Stimulated activated CD4-positive, alpha-beta T cell treated with anti-CD3 and anti-CD28 coated beads, Interleukin-12 subunit alpha, Interleukin-12 subunit beta, amount 100 ng/mL, for 48 hours (primary cell): ENCODE measurements at regions not wholly inside any gene's neighbourhood (a gene's known extent, or its start where the extent isn't known, plus 50 kb on each side); places are given as distances from the start of the nearest gene placed in this dataset.

Experiments used
- DNase-seq, 3 donors: peaks; one replicate each; pipeline ENCODE4 v3.0.0-alpha.2; 2020; ENCODE audit warnings: low read depth in 2 of 3, low spot score in 1 of 3

DNA sequence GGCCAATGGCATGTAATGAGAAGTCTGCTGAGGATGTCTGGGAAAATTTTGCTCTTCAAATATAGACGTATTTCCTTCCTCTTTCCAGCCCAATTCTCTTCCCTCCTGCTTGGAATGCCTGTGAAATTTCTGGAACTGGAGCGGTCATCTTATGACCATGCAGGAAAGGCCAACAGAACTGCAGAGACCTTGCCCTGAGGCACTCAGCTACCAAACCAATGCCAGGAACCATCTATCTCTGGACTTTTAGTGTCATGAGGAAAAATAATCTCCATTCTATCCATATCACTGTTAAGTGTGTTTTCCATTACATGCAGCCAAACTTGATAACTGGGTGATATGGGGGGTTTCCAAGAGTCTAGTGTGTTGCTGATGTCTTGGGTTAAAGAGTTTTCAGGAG is 363.7 kb downstream of the SLC4A3 start:
- DNase-seq, result no peak

- no peak for DNase-seq
Measured at GRCh38 chr2:219995399-219995798, 368.0 kb downstream of the SLC4A3 start.

- DNase-seq, result no peak
Measured at GRCh38 chr2:219995991-219996765, 368.7 kb downstream of the SLC4A3 start.

GRCh38 chr2:219997341-219997851 is 370.0 kb downstream of the SLC4A3 start:
- peak in 1 of 3 donors; percentile 7 for DNase-seq

GRCh38 chr2:219998107-219998506 is 370.7 kb downstream of the SLC4A3 start:
- no peak for DNase-seq

DNA sequence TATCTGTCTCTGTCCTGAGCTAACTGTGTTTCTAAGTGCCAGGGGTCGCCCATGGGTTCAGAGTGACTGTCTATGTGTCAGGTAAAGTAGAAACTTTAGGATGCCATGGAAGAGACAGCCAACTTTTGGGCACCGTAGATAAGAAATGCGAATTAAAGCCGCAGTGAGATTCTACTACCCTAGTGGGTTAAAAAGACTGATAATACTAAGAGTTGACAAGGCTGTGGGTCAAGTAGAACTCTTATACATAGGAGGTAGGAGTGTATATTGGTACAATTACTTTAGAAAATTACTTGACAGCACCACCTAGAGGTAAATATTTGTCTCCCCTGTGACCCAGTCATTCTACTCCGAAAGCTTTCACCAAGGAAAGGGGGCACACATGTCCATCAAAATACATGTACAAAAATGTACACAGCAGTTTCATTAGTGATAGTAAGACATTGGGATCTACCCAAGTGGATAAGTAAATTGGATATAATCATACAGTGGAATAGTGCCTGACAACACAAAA is 371.3 kb downstream of the SLC4A3 start:
- DNase-seq, result no peak

DNA sequence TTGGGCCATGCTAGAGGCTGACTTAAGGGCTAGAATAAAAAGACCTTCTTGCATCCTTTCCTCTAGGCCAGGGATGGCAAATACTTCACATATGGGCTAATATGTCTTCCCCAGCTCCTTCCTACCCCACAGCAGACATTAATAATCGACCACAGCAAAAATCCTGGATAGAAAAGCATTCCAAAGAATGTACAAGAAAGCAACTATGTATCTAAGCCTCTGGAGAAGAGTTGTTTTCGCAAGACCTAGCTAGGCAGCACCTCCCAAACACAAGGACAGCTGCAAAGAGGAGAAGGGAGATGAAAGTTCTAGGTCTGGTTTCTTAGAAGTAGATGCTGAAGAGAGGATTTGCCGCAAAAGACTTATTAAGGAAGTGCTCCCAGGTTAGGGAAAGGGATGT is 372.6 kb downstream of the SLC4A3 start:
- DNase-seq, result no peak

- no peak for DNase-seq
Measured at GRCh38 chr2:220000586-220000985, 373.2 kb downstream of the SLC4A3 start.

DNA sequence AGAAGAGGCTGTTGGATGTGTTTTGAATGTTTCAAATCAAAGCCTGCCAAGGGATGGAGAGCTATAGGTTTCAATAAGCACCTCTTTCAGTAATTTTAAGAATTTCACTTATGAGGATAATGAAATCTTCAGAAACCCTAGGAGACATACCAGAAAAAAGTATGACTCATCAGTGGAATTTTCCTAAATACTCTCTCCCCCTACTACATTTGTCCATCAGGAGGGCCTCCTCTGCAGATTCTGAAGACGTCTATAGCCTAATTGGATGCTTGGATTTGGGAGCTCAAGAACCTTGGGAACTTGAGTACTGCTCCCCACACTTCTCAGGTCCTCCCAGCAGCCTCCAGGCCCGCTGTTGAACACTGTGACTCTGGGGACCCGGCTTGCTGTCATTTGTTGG is 374.3 kb downstream of the SLC4A3 start:
- no peak for DNase-seq

GRCh38 chr2:220002251-220002650 is 374.8 kb downstream of the SLC4A3 start:
- no peak for DNase-seq

DNA sequence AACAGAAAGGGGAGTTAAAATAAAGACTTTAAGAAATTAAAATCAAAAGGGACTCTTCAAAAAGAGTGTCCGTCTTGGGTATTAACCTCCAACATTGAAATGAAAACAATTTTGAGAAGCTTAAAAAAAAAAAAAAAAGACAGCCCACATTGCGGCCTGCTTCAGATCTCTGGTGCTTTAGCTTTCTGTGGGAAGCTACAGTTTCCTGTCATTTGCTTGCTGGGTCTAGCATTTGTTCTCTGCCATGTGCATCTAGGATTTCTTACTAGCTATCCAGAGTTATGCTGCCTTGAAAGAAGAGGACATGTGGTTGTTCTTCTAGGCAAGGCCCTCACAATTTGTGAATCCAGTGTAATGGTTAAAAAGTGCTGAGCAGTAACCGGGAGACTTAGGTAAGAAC is 375.3 kb downstream of the SLC4A3 start:
- no peak for DNase-seq

GRCh38 chr2:220005362-220005761 is 377.9 kb downstream of the SLC4A3 start:
- no peak for DNase-seq

DNA sequence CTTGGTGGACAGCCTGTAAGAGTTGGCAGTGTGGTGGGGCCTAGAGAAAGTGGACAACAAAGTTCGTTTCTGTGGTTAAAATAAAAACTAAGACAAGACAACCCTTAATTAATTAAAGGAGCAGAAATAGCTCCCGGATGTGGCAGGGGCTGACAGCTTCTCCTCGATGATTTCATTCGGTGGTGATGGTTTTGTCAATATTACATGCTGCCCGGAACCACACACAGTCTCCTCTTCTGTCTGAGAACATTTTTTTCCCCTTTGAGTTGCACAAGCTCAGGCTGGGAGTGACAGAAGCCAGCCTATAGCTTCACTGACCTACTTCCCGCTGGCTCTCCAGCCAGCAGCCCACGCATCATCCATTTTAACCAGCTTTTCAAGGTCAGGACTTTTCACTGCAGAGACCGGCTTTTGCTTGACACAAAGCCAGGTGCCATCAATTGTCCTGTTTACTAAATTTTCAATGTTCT is 378.8 kb downstream of the SLC4A3 start:
- no peak for DNase-seq

GRCh38 chr2:220011859-220012258 is 384.4 kb downstream of the SLC4A3 start:
- DNase-seq, result no peak

DNA sequence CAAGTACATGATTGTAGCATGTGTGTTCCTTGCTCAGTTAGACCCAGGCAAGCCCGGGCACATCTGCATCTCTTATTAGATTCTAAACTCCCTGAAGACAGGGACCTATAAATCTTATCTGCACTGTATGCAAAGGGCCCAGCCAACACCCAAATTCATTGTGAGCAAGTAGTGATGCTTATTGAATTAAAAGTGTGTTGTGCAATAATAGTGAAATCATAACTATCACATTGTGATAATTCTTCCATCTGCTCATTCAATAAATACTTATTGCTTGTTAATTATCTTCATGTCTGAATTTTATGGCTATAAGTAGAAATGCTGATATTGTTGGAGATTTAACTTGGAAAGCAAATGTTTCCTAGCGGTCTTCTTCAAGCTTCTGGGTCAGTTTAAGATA is 387.5 kb downstream of the SLC4A3 start:
- no peak for DNase-seq

DNA sequence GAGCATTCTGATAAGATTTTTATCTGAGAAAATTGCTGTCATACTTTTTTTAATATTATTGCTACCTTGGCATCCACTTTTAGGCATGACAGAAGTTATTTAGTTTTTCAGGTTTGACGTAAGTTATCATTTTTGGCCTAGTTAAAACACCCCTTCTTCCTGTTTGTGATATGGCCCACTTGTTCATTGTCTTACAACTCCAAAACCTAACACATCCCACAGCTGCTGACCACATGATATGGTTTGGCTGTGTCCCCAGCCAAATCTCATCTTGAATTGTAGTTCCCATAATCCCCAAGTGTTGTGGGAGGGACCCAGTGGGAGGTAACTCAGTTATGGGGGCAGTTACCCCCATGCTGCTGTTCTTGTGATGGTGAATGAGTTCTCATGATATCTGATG is 388.1 kb downstream of the SLC4A3 start:
- no peak for DNase-seq

DNA sequence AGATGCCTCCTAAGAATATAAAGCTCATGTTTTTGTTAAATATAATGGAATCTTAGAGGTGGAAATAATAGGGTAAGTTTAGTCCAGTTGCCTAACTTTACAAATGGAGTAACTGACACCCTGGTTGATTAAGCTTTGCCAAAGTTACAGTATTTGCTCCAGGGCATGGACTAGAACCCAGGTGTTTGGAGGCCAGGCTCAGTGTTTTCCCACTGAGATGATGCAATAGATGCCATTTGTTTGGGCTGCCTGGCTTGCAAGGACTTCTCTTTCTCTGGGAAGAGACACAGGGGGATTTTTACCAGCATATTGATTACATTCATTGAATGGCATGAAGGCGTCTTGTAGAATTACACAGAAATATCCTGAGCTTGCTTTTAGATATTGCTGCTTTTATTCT is 397.8 kb downstream of the SLC4A3 start:
- no peak for DNase-seq

DNA sequence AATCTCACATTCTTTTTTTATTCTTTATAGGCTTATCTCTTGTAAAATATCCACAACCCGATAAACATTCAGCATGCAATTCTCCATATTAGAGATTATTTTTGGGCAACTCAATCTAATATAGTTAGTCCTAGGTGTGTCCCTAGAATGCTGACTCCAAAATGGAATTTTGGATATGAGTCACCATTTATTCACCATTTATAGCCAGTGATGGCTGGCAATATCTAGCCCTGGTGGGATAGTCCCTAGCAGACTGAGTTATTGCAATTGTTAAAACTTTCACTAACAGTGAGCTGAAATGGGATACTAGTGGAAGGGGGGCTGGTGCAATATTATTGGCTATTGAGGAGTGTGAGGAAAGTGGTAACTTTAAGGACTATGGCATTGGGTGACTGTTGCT is 401.6 kb downstream of the SLC4A3 start:
- DNase-seq, result no peak

- no peak for DNase-seq
Measured at GRCh38 chr2:220033546-220033945, 406.1 kb downstream of the SLC4A3 start.

DNA sequence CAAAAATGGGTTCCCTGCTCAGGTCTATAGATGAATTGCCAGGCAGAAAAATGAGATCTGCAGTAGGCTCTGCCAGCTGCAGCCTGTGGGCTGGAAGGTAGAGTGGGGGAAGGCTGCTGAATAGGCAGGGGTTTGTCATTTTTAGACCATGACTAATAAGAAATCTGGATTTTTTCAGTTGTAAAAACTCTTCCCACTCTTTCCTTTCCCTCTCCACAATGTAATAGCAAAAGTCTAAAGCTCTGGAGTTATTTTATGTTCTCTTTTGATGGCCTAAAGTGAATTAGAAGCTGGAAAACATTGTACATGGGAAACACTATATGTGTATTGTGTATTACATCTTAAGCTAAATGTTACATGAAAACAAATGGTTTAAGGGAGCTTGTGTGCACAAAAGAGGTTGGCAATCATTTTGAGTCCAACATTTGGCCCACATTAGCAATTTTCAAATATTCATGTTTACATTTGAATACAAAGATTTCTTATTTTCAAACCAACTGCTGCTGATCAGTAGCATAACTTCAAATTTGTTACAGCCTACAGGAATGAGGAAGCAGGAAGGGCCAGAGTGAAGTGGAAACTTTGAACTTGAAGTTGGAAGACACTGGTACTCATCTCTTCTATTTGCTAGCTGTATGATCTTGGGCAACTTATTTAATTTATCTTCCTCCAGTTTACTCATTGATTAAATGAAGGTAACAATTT is 407.1 kb downstream of the SLC4A3 start:
- no peak for DNase-seq

- no peak for DNase-seq
Measured at GRCh38 chr2:220036431-220036830, 409.0 kb downstream of the SLC4A3 start.

GRCh38 chr2:220040346-220040745 is 412.9 kb downstream of the SLC4A3 start:
- DNase-seq, result no peak
